HepG2 (cell line): ENCODE measurements at regions not wholly inside any gene's neighbourhood (a gene's known extent, or its start where the extent isn't known, plus 50 kb on each side); places are given as distances from the start of the nearest gene placed in this dataset.

Source experiments
- CTCF ChIP-seq: sonication (generic); formaldehyde crosslinking; IDR thresholded peaks from 2 replicates; pipeline ENCODE4 v1.5.0; 2020; ENCODE audit warnings: mild to moderate bottlenecking, missing genetic modification reagents, moderate library complexity
- EZH2 ChIP-seq: conservative IDR thresholded peaks from 2 replicates; pipeline ENCODE4 v1.6.1; 2012; ENCODE audit warnings: mild to moderate bottlenecking, low read depth, low read length, moderate library complexity
- FOXJ3 ChIP-seq: sonication (generic); formaldehyde crosslinking; IDR thresholded peaks from 2 replicates; pipeline ENCODE4 v1.4.0; 2020; ENCODE audit warnings: missing genetic modification reagents, mild to moderate bottlenecking, borderline replicate concordance
- FOXK2 ChIP-seq: fragments of 450-650 bp; IDR thresholded peaks from 2 replicates; pipeline ENCODE4 v1.6.1; 2016
- GABPA ChIP-seq, 2 experiments: IDR thresholded peaks; 2 replicates each; pipeline ENCODE4 v1.6.1; 2011 to 2016; ENCODE audit warnings: low read depth in 2 of 2, low read length in 1 of 2, missing biosample characterization in 1 of 2, missing genetic modification characterization in 1 of 2
- HDAC6 ChIP-seq: fragments of 200-600 bp; sonication (generic); IDR thresholded peaks from 2 replicates; pipeline ENCODE4 v1.7.0; 2017; ENCODE audit warnings: mild to moderate bottlenecking, antibody characterized with exemption, low read length, low read depth
- PBX3 ChIP-seq: sonication (generic); formaldehyde crosslinking; IDR thresholded peaks from 2 replicates; pipeline ENCODE4 v1.8.1; 2023; ENCODE audit warnings: missing genetic modification reagents, inconsistent platforms, borderline replicate concordance
- POLR2A ChIP-seq, 2 experiments: IDR thresholded peaks; 2 replicates each; pipeline ENCODE4 v1.6.1; 2011; ENCODE audit warnings: low read depth in 2 of 2, low read length in 2 of 2, mild to moderate bottlenecking in 1 of 2, moderate library complexity in 1 of 2; ENCODE audit not compliant: insufficient read depth in 1 of 2
- POLR2AphosphoS5 ChIP-seq: IDR thresholded peaks from 2 replicates; pipeline ENCODE4 v1.6.1; 2012; ENCODE audit warnings: low read depth, low read length
- REPIN1 ChIP-seq: sonication (generic); formaldehyde crosslinking; IDR thresholded peaks from 2 replicates; pipeline ENCODE4 v1.8.0; 2022; ENCODE audit warnings: missing genetic modification reagents, low read depth, mild to moderate bottlenecking, borderline replicate concordance
- ZBTB40 ChIP-seq, 2 experiments: fragments of 450-650 bp in 1 of 2; sonication (generic) in 1 of 2; formaldehyde crosslinking in 1 of 2; IDR thresholded peaks; 2 replicates each; pipeline versions ENCODE4 v1.6.1 to v1.8.0; 2016 to 2022; ENCODE audit warnings: antibody characterized with exemption in 1 of 2, mild to moderate bottlenecking in 1 of 2, missing genetic modification reagents in 1 of 2
- ZNF407 ChIP-seq: sonication (generic); formaldehyde crosslinking; IDR thresholded peaks from one replicate; pipeline ENCODE4 v1.5.1; 2020; ENCODE audit warnings: mild to moderate bottlenecking, missing genetic modification reagents; ENCODE audit errors: not compliant biosample characterization

GRCh38 chr13:26482451-26483197, 74.9 kb upstream of the WASF3 start:
- no peak for TF ChIP-seq FOXK2
- no peak for TF ChIP-seq POLR2A (IDR thresholded peaks at IDR 0.05; ENCODE audit: insufficient read depth in 1 of 2, low read depth in 2 of 2, low read length in 2 of 2)
- no peak for TF ChIP-seq POLR2AphosphoS5
- TF ChIP-seq GABPA (IDR thresholded peaks at IDR 0.05; ENCODE audit: low read depth, low read length) = no peak
- TF ChIP-seq GABPA (CRISPR knock-in tag; IDR thresholded peaks at IDR 0.05; ENCODE audit: low read depth) = no peak; the same call in 1 of the 2 replicates
- no peak for TF ChIP-seq FOXJ3 (CRISPR knock-in tag)
- no peak for TF ChIP-seq REPIN1 (CRISPR knock-in tag)
- TF ChIP-seq PBX3 (CRISPR knock-in tag) = no peak
- peak; percentile 72 for TF ChIP-seq CTCF (CRISPR knock-in tag)
- no peak for TF ChIP-seq ZNF407
- no peak for TF ChIP-seq ZBTB40 (IDR thresholded peaks at IDR 0.05)
- TF ChIP-seq ZBTB40 (CRISPR knock-in tag; IDR thresholded peaks at IDR 0.05) = no peak
- TF ChIP-seq EZH2 = no peak
- TF ChIP-seq HDAC6 = no peak
